GM21576 (cell line): ENCODE measurements at regions not wholly inside any gene's neighbourhood (a gene's known extent, or its start where the extent isn't known, plus 50 kb on each side); places are given as distances from the start of the nearest gene placed in this dataset.
"Not testable (repeated sequence)": the region's sequence is repeated elsewhere in the genome, so short reads cannot be mapped to it uniquely, and the experiment has no call there.

Experiments used
- ATAC-seq: cut with Tn5 transposase; IDR thresholded peaks from one replicate; pipeline ENCODE4 v1.9.1; 2021; ENCODE audit warnings: mild to moderate bottlenecking, moderate library complexity; ENCODE audit not compliant: unreplicated experiment

DNA sequence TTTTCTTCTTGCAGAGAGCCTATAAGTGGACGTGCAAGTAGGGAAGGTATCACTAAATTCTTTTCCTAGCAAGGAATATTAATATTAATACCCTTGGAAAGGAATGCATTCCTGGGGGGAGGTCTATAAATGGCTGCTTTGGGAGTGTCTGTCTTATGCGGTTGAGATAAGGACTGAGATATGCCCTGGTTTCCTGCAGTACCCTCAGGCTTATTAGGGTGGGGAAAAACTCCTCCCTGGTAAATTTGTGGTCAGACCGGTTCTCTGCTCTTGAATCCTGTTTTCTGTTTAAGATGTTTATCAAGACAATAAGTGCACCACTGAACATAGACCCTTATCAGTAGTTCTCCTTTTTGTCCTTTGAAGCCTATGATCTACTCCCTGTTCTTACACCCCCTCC, 155.2 kb downstream of the COPS8 start:
- ATAC-seq: not testable (repeated sequence)

DNA sequence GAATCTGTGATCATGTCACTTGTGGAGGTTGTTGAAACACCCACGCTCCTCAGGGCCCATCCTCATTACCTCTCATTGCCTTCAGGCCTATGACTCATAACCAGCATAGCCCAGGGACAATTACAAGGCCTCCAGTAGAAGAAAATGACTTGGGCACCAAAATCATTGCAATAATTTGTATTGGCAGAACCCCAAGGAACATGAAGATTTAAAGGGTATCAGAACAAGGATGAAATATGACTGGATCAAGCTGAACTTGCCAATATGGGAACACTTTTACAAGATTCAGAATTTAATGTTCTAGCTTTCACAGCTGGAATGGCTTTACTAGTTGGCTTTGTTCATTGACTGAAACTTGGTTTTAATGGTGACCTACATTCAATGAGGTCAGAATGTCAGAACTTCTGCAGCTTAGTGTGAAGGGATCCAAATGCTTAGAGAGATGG, 156.4 kb downstream of the COPS8 start:
- no peak for ATAC-seq

DNA sequence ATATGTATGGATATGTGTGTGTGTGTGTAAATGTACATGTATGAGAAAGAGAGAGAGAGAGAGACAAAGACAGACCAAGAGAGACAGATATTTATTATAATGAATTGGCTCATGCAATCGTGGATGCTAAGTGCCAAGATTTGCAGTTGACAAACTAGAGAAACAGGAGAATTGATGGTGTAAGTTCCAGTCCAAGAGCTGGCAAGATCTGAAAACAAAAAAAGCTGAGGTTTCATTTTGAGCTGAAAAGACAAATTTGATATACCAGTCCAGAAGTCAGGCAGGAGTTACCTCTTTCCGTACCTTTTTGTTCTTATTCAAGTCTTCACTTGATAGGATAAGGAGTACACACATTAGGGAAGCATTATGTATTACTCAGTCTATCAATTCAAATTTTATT, 157.8 kb downstream of the COPS8 start:
- ATAC-seq: no peak

DNA sequence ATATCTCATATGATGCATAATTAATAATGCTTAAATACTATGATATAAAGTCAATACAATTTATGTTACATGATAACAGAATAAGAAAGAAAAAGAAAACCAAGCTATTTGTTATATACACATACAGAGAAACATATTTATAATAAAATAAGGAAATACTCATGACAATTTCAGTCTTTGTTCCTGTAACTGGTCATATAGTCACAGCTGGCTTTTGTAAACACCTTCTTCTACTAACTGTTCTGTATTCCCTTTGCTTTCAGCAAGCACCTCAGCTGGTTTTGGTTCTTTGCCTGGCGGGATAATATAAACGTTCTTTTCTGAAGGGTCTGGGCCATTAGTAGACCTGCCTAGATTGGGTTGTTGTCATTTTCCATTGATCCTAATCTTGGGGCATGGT, 158.5 kb downstream of the COPS8 start:
- no peak for ATAC-seq

DNA sequence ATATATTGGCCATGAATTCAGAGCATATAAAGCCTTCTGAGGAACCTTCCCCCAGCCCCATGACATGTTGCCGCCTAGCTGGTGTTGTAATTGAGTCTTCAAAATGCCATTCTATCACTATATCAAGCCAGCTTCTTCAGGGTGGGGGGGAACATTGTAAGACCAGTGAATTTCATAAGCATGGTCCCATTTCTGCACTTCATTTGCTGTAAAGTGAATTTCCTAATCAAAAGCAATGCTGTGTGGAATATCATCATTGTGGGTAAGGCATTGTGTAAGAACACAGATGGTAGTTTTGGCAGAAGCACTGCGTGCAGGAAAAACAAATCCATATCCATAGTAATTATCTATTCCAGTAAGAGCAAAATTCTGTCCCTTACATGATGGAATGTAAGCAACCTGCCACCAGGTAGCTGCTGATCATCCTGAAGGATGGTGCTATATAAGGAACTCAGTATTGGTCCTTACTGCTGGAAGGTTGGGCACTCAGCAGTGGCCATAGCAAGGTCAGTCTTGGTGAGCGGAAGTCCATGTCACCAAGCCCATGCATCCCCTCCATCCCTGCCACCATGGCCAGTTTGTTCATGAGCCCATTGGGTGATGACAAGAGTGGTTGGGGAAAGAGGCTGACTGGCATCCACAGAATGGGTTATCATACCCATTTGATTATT, 159.4 kb downstream of the COPS8 start:
- ATAC-seq: no peak

DNA sequence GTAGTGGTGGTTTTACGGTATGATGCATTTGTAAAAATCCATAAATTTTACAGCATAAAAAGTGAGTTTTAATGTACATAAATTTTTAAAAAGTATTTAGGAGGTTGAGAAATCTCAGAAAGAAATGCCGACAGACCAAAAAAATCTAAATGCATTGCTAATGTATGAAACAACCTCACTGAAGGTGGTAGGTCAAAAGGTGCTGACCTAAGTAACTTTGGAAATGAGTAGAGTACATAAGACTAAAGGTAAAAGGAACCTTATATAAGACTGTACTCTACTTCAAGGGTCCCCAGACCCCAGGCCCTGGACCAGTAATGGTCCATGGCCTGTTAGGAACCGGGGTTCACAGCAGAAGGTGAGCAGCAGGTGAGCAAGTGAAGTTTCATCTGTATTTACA, 163.4 kb downstream of the COL6A3 start:
- ATAC-seq: no peak

DNA sequence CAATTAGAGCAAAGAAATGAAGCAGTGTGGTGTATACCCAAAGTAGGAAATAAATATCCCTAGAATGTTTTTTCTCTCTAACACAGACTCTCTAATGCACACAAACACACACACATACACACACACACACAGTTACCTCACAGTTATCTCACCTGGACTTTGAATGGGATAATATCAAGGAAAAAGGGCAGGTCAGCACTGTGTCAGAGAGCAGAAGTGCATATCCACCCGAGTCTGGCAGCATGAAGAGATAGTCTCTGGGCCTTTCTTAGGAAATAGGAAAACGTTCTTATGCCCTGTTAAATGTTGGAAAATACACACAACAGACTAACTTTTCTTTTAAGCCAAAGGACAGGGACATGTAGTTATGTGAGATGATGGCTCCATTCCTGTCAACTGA, 162.0 kb downstream of the COL6A3 start:
- no peak for ATAC-seq

DNA sequence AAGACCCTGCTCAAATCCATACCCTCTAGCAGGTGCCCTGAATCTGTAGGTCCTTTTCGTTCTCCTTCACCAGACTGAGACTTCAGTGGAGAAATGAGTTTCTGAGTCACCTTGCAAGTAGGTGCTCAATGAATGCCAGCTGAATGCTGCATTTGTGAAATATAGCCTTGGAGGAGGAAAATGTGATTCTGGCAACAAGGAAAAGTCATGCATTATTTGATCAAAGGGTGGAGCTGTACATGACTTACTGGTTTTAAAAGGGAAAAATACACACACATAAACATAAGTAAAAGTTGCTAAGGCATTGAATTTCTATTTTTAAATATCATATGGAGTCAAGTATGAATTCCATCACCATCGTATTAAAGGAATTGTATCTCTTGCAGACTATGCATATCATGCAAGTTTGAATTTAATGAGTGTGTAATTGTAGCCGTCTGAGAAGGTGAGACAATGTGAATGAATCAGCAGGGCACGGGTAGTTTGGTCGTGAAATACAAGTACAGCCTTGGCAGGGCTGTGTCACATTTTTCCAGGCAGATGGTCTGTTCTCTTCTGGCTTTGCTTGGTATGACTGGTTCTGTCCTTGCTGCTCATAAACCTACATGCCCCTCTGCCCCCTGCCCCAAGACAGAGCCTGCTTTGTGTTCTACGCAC, 160.8 kb downstream of the COL6A3 start:
- ATAC-seq: no peak

DNA sequence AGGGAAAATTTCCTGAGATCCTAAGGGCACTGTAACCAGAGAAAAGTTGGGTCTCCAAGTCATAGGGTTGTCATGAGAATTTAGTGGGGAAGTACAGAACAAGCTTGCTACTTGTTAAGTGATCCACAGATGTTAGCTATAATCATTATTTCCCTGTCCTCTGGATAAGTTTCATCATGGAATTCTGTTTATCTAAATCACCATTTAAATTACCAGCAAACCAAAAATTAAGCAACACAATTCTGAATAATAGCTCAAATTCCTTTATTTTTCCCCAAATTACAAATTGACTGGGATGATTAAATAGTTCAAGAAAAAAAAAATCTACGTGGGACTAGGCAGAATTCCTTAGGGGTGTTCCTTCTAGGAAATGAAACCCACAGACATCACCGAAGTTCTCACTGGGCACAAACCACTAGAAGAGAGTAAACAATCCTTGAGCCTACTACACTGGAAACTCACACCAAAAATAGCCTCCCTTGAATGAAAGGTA, 159.5 kb downstream of the COL6A3 start:
- no peak for ATAC-seq

DNA sequence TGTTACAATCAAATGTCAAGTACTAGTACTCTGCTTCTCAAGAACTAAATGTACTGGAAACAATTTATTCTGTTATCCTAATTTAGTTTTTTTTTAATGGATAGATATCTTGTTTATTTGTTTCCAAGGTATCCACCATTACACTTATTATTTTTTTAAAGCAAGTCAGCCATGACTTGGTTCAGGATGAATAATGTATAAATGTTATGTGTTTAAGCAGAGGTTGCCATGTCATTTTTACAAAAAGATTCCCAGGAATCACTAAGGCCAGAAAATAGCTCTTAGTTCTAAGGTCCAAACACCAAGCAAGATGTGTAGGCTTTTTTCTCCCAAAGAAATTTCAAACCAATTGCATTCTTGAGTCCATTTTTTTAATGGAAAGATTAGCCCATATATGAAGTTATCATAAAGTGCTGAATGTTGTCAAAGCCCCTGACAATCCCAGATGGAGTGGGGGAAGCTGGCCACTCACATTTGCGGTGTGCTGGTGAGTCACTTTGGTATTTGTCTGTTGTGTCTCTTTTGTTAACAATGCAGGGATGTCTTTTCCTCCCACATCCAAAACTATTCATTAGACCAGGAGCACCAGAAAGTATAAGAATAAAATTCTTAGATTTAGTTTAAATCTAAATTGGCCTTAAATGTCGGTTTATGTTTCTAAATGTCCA, 158.9 kb downstream of the COL6A3 start:
- no peak for ATAC-seq

DNA sequence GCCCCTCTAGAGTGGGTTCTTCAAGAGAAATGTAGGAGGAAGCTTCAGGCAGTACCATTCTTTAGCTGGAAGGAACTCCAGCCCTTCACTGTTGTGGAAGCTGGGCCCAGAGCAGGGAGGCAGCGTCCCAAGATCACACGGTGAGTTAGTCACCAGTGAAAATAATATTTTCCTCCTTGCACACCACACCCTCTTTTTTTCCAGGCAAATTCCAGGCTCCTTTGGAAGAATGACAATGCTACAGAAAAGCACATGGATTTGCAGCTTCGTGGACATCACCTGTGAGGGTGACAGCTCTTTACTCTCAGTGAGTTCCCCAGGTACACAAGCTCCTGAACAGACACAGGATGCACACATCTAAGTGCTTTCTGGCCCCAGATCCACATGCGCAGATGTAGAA, 157.1 kb downstream of the COL6A3 start:
- ATAC-seq: no peak

DNA sequence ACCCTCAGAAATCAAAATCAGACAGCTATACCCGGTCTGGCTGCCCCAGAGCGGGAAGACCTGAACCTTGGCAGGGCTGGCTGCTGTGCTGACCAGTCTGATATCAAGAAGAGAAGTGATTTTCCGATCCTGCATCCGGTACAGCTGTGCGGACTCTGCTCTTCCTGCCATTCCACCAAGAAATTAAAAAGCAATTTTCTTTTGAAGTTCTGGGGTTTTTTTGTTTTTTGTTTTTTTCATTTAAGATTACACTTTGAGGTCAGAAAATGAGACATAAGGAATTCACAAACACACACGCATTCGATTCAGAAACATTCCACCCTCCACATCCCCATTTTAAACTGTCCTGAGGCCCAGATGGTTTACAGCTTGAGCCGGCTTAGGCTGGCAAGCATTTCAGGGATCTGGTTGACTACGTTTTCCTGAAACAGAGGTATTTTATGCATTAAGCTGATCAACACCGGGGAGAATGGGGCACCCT, 156.5 kb downstream of the COL6A3 start:
- ATAC-seq: no peak

DNA sequence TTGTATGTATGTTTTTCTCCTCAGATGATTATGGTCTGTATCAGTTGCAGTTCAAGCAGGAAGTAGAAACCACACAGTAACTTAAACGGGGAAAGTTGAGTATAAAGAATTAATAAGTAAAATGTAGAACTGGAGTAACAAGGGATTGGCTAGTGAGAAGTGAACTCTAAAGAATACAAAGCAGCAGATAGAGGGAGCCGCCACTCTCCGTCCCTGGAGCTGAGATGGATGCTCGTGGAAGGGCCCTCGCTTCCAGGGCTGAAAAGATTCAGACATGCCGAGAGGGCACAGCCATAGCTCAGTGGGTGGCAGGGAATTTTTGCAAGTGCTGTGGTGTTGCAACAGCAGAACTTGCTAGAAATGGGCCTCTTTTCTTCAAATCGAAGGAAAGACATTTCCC, 155.8 kb downstream of the COL6A3 start:
- ATAC-seq: no peak

DNA sequence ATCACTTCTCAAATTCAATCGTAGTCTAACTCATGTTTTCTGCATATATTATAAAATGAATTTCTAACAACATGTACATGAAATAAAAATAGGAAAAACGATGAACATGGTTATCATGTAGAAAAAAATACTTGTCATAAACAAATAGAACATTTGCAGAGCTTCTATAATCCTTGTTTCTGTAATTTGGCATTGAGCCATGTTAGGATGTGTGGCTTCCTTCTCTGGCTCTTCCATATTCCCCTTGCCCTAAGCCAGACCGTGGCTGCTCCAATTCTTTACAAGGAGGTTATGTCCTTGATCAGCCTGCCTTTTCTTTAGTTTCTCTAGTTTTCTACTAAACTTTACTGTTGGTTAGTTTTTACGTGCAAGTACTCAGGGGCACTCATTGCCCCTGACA, 155.3 kb downstream of the COL6A3 start:
- no peak for ATAC-seq

DNA sequence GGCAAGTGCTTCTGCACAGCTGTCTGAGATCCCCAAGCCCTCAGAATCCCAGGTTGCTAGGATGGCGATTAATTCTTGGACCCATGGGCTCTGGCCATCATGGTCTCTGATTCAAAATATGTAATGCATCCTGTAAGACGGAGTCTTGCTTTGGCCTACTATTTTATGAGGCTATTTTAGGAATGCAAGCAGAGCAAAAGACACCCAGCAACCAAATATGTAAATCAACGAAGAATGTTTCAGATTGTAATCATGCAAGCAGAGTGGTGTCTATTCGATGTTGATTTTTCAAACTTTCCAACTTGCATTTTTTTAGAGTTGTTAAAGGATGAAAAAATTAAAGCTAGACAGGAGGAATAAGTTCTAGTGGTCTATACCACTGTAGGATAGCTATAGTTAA, 154.8 kb downstream of the COL6A3 start:
- ATAC-seq: no peak

DNA sequence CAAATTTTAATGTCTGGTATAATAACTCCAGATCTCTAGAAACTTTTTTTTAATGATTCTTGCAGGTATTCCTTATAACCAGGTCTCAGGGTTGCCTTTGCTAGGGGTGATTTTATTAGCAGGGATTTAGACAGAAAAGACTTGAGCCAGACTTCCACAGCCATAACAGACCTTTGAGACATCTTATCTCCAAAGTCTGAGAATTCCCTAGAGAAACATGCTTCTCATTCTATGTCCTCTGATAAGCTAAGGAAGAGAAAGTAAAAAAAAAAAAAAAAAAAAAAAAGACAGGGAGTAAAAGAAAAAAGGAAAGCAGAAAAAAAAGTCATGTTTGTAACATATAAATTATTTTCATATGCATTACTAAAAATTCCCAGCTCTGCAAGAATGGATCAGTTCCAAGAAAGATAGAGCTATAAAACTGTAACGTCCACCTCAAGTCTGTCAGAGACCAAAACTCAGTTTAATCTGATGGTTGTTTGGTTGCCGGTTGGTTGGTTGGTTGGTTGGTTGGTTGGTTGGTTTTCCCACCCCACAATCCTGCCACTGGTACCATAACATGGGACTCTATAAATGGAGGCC, 153.8 kb downstream of the COL6A3 start:
- no peak for ATAC-seq

DNA sequence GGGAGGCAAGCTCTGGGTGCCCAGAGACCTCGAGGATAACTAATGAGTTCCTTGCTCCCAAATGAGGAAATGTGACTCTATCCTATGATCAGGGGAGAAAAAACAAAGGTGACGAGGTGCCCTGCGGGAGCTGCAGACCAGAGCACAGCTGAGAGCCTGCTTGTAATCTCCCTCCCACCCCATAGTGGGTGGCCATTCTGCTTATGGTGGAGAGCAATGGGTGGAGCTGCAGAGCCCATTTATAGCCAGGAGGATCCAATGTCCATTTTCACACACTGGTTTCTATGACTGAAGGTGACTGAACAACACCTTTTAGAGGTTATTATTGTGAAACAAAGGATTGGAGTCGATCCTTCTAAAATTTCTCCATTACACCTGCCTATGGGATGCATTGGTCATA, 153.3 kb downstream of the COL6A3 start:
- no peak for ATAC-seq

DNA sequence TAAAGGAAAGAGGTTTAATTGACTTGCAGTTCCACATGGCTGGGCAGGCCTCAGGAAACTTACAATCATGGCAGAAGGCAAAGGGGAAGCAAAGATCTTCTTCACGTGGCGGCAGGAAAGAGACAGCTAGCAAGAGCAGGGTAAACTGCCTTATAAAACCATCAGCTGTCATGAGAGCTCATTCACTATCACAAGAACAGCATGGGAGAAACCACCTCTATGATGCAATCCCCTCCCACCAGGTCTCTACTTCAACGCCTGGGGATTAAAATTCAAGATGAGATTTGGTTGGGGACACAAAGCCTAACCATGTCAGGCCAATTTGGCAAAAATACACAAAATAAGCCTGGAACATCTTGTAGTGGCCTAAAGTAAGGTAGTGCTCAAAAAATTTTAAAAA, 152.6 kb downstream of the COL6A3 start:
- ATAC-seq: no peak

DNA sequence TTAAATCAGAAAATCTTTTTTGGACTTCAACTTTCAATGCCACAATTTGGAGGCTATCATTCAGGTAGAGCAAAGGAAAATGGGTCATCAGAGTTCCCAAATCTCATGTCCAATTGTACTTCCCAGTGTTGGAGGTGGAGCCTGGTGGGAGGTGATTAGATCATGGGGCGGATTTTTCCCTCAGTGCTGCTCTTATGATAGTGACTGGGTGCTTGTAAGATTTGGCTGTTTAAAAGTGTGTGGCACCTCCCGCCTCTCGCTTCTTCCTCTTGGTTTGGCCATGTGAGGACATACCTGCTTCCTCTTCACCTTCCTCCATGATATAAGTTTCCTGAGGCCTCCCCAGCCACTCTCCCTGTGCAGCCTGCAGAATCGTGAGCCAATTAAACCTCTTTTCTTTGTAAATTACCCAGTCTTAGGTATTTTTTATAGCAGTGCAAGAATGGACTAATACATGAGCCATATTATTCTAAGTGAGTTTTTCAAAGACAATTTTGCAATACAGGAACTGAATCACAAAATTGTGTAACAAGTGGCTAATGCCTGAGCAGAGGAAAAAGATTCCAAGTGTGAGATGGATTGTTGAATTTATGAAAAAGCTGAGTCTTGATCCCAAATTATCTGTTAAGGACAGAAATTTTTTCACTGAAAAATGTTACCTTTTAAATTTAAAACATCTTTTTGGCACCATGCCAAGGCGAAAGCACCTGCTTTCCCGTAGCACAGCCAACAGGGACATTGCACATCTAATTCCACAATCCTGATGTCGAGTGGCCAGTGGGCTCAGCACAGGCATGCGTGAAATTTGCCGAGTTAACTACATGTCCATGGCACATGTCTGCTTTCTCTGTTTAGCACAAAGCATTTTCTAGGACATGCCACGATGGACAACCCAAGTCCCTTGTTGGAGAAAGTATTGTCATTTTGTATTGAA, 150.9 kb downstream of the COL6A3 start:
- no peak for ATAC-seq

DNA sequence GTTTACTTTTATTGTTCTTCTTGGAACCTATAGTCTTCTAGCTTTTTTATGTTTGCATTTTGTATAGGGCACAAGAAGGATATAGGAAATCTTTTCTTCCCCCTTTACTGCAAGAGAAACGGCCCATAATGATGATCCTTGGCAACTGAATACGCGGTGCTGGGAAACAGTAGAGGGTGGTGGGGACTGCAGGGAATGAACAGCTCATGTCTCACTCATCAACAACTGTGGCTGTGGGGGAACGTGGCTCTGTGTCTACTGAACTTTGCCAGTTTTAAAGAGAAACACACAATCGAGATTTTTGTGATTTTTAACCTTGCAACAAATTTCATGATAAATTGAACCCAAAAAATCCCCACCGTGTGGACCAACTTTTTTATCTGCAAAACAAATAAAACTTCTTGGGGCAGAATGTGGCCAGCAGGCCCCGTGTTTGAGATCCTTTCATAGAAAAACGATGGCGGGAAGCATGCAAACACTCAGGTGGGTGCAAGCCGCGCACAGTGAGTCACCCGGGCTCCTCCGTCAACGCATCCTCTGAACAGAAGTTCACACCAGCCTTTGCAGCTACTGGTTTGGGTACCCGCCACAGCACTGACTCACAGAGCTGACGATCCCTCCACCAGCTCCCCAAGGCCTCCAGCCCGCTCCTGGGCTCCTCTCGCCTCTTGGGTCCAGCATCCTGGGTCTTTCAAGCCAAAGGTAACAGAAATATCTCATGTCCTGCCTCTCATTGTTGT, 149.3 kb downstream of the COL6A3 start:
- no peak for ATAC-seq
